ENCODE measurements at regions not wholly inside any gene's neighbourhood (a gene's known extent, or its start where the extent isn't known, plus 50 kb on each side); places are given as distances from the start of the nearest gene placed in this dataset.
"Not testable (repeated sequence)": the region's sequence is repeated elsewhere in the genome, so short reads cannot be mapped to it uniquely, and the experiment has no call there.

- DNase-seq (ENCODE audit: low spot score), result no peak
Observed at GRCh38 chr9:129457325-129457779, 163.5 kb downstream of the C9orf50 start.

- no peak for DNase-seq (ENCODE audit: low spot score)
Observed at GRCh38 chr9:129456549-129457324, 164.2 kb downstream of the C9orf50 start.

- DNase-seq (ENCODE audit: low spot score), result no peak
Observed at GRCh38 chr9:129455151-129455995, 165.5 kb downstream of the C9orf50 start.

GRCh38 chr9:129454467-129455067 lies 166.3 kb downstream of the C9orf50 start:
- no peak for DNase-seq (ENCODE audit: low spot score)

GRCh38 chr9:129453734-129454133 lies 167.2 kb downstream of the C9orf50 start:
- DNase-seq (ENCODE audit: low spot score), result no peak

GRCh38 chr9:129451669-129452068 lies 169.2 kb downstream of the C9orf50 start:
- no peak for DNase-seq (ENCODE audit: low spot score)

GRCh38 chr9:129451089-129451656 lies 169.7 kb downstream of the C9orf50 start:
- DNase-seq (ENCODE audit: low spot score), result no peak

- DNase-seq (ENCODE audit: low spot score), result no peak
Observed at GRCh38 chr9:129449066-129449465, 171.8 kb downstream of the C9orf50 start.

- no peak for DNase-seq (ENCODE audit: low spot score)
Observed at GRCh38 chr9:129446828-129447550, 173.9 kb downstream of the C9orf50 start.

GRCh38 chr9:129445794-129446306 lies 175.1 kb downstream of the C9orf50 start:
- DNase-seq (ENCODE audit: low spot score), result no peak

- DNase-seq (ENCODE audit: low spot score), result not testable (repeated sequence)
Observed at GRCh38 chr9:129443515-129444164, 177.3 kb downstream of the C9orf50 start.

- DNase-seq (ENCODE audit: low spot score), result peak; percentile 78
Observed at GRCh38 chr9:129442803-129443511, 177.9 kb downstream of the C9orf50 start.

GRCh38 chr9:129441852-129442251 lies 179.0 kb downstream of the C9orf50 start:
- no peak for DNase-seq (ENCODE audit: low spot score)

GRCh38 chr9:129440435-129441186 lies 180.3 kb downstream of the C9orf50 start:
- DNase-seq (ENCODE audit: low spot score), result no peak

- no peak for DNase-seq (ENCODE audit: low spot score)
Observed at GRCh38 chr9:129439242-129439641, 181.7 kb downstream of the C9orf50 start.

- no peak for DNase-seq (ENCODE audit: low spot score)
Observed at GRCh38 chr9:129437626-129438323, 183.1 kb downstream of the C9orf50 start.

- DNase-seq (ENCODE audit: low spot score), result peak; percentile 68
Observed at GRCh38 chr9:129436751-129437625, 183.9 kb downstream of the C9orf50 start.
